ENCODE measurements at regions not wholly inside any gene's neighbourhood (a gene's known extent, or its start where the extent isn't known, plus 50 kb on each side); places are given as distances from the start of the nearest gene placed in this dataset.

DNA sequence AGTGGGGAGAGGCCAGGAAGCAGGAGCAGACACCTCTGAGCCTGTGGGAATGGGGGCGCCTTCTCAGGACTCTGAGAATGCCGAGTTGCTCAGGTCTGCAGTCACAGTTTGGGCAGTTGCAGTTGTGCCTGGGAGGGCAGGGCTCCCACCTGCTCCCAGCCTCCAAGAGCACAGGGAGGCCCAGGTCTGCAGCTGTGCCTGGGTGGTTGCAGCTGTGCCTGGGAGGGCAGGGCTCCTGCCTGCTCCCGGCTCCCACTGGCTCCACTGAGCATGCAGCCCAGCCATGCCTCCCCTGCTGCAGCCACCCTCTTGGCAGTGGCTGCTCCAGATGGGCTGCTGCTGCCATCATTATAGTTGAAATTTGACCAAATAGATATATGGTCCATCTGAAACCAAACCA, 1062.8 kb upstream of the ACO1 start:
- TF ChIP-seq EZH2phosphoT487 (IDR thresholded peaks at IDR 0.05; ENCODE audit: low read depth) = no peak
- TF ChIP-seq, protein P1, sequence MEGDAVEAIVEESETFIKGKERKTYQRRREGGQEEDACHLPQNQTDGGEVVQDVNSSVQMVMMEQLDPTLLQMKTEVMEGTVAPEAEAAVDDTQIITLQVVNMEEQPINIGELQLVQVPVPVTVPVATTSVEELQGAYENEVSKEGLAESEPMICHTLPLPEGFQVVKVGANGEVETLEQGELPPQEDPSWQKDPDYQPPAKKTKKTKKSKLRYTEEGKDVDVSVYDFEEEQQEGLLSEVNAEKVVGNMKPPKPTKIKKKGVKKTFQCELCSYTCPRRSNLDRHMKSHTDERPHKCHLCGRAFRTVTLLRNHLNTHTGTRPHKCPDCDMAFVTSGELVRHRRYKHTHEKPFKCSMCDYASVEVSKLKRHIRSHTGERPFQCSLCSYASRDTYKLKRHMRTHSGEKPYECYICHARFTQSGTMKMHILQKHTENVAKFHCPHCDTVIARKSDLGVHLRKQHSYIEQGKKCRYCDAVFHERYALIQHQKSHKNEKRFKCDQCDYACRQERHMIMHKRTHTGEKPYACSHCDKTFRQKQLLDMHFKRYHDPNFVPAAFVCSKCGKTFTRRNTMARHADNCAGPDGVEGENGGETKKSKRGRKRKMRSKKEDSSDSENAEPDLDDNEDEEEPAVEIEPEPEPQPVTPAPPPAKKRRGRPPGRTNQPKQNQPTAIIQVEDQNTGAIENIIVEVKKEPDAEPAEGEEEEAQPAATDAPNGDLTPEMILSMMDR (IDR thresholded peaks at IDR 0.05; ENCODE audit: low read depth, low read length) = no peak
